ENCODE measurements at regions not wholly inside any gene's neighbourhood (a gene's known extent, or its start where the extent isn't known, plus 50 kb on each side); places are given as distances from the start of the nearest gene placed in this dataset.

GRCh38 chr3:164048451-164048850 is 1029.8 kb downstream of the SI start:
- CTCF ChIA-PET: no interaction called here
- no peak for TF ChIP-seq CTCF (IDR thresholded peaks at IDR 0.05; ENCODE audit: insufficient read depth, low read depth, low read length)

GRCh38 chr3:164040991-164041390 is 1037.3 kb downstream of the SI start:
- H3K36me3 ChIP-seq (ENCODE audit: control insufficient read depth, insufficient read depth, low read length): no peaks in the 10 kb centered on the region
- no peak for DNase-seq (ENCODE audit: low read depth)
- TF ChIP-seq CTCF (IDR thresholded peaks at IDR 0.05; ENCODE audit: insufficient read depth, low read depth, low read length): no peak
- ChIA-PET POLR2A (no interaction called here), CTCF (no interaction called here)
- H3K27me3 ChIP-seq (ENCODE audit: control insufficient read depth, insufficient read depth, low read length): no peaks in the 10 kb centered on the region
- no peak overlapping the region for H3K4me3 ChIP-seq (ENCODE audit: low read depth, low read length)

More at GRCh38 chr3:164048451-164048850, 1029.8 kb downstream of the SI start:
- POLR2A ChIA-PET: no interaction called here
- Histone ChIP-seq H3K27me3 (ENCODE audit: control insufficient read depth, insufficient read depth, low read length) (no peaks in the 10 kb centered on the region), H3K36me3 (ENCODE audit: control insufficient read depth, insufficient read depth, low read length) (no peaks in the 10 kb centered on the region), H3K4me3 (ENCODE audit: low read depth, low read length) (no peak overlapping the region)
- no peak for DNase-seq (ENCODE audit: low read depth)

GRCh38 chr3:164030194-164030593 is 1048.1 kb downstream of the SI start:
- no peak for TF ChIP-seq CTCF (IDR thresholded peaks at IDR 0.05; ENCODE audit: insufficient read depth, low read depth, low read length)
- H3K27me3 ChIP-seq (ENCODE audit: control insufficient read depth, insufficient read depth, low read length): no peaks in the 10 kb centered on the region
- no peaks in the 10 kb centered on the region for H3K36me3 ChIP-seq (ENCODE audit: control insufficient read depth, insufficient read depth, low read length)
- ChIA-PET POLR2A (no interaction called here), CTCF (no interaction called here)
- DNase-seq (ENCODE audit: low read depth): no peak
- H3K4me3 ChIP-seq (ENCODE audit: low read depth, low read length): no peak overlapping the region

GRCh38 chr3:164024786-164025185 is 1053.5 kb downstream of the SI start:
- no peaks in the 10 kb centered on the region for H3K27me3 ChIP-seq (ENCODE audit: control insufficient read depth, insufficient read depth, low read length)
- no peak overlapping the region for H3K4me3 ChIP-seq (ENCODE audit: low read depth, low read length)
- no peak for DNase-seq (ENCODE audit: low read depth)
- TF ChIP-seq CTCF (IDR thresholded peaks at IDR 0.05; ENCODE audit: insufficient read depth, low read depth, low read length): no peak
- ChIA-PET POLR2A (no interaction called here), CTCF (no interaction called here)
- H3K36me3 ChIP-seq (ENCODE audit: control insufficient read depth, insufficient read depth, low read length): no peaks in the 10 kb centered on the region

- no peak for TF ChIP-seq CTCF (IDR thresholded peaks at IDR 0.05; ENCODE audit: insufficient read depth, low read depth, low read length)
- ChIA-PET POLR2A (no interaction called here), CTCF (no interaction called here)
- Histone ChIP-seq H3K36me3 (ENCODE audit: control insufficient read depth, insufficient read depth, low read length) (no peaks in the 10 kb centered on the region), H3K27me3 (ENCODE audit: control insufficient read depth, insufficient read depth, low read length) (no peaks in the 10 kb centered on the region), H3K4me3 (ENCODE audit: low read depth, low read length) (no peak overlapping the region)
- no peak for DNase-seq (ENCODE audit: low read depth)
These were observed 1054.8 kb downstream of the SI start for GRCh38 chr3:164023480-164023879.
